SK-N-SH (cell line): ENCODE measurements at regions not wholly inside any gene's neighbourhood (a gene's known extent, or its start where the extent isn't known, plus 50 kb on each side); places are given as distances from the start of the nearest gene placed in this dataset.

Experiments used
- FOXM1 ChIP-seq: IDR thresholded peaks from 2 replicates; pipeline ENCODE4 v1.4.0; 2012; ENCODE audit warnings: low read depth, mild to moderate bottlenecking
- GATA2 ChIP-seq: sonication (generic); formaldehyde crosslinking; IDR thresholded peaks from 2 replicates; pipeline ENCODE4 v1.5.0; 2020; ENCODE audit warnings: mild to moderate bottlenecking, missing genetic modification reagents
- MXI1 ChIP-seq: IDR thresholded peaks from 2 replicates; pipeline ENCODE4 v1.6.1; 2012; ENCODE audit warnings: mild to moderate bottlenecking, low read depth, low read length, improper control_type of control experiment
- NFIC ChIP-seq: IDR thresholded peaks from 2 replicates; pipeline ENCODE4 v1.4.0; 2012; ENCODE audit warnings: borderline replicate concordance
- POLR2AphosphoS5 ChIP-seq: IDR thresholded peaks from 2 replicates; pipeline ENCODE4 v1.6.1; 2012; ENCODE audit warnings: low read depth, low read length
- RAD21 ChIP-seq: IDR thresholded peaks from 2 replicates; pipeline ENCODE4 v1.6.1; 2012; ENCODE audit warnings: mild to moderate bottlenecking, low read length
- SIN3A ChIP-seq: IDR thresholded peaks from 2 replicates; pipeline ENCODE4 v1.6.1; 2012; ENCODE audit warnings: low read depth, mild to moderate bottlenecking, low read length, moderate library complexity, borderline replicate concordance
- TAF1 ChIP-seq: IDR thresholded peaks from 2 replicates; pipeline ENCODE4 v1.6.1; 2012; ENCODE audit warnings: low read depth, mild to moderate bottlenecking, low read length, moderate library complexity, borderline replicate concordance
- USF2 ChIP-seq: fragments of 150-350 bp; IDR thresholded peaks from 2 replicates; pipeline ENCODE4 v1.6.1; 2017; ENCODE audit warnings: antibody characterized with exemption, low read length, low read depth, borderline replicate concordance
- YY1 ChIP-seq: IDR thresholded peaks from 2 replicates; pipeline ENCODE4 v1.4.0; 2012; ENCODE audit warnings: low read depth, mild to moderate bottlenecking
- TF ChIP-seq, protein P1 (sequence below): fragments of 200-600 bp; sonication (generic); IDR thresholded peaks from 2 replicates; pipeline ENCODE4 v1.6.1; 2017; ENCODE audit warnings: antibody characterized with exemption, mild to moderate bottlenecking, moderate library complexity
- TF ChIP-seq, protein P2 (sequence below): IDR thresholded peaks from 2 replicates; pipeline ENCODE4; 2012
- TF ChIP-seq, protein P3 (sequence below): IDR thresholded peaks from 2 replicates; pipeline ENCODE4 v1.6.1; 2012; ENCODE audit warnings: mild to moderate bottlenecking, low read depth, low read length, moderate library complexity

GRCh38 chr1:239123260-239123659, 263.1 kb upstream of the CHRM3 start:
- TF ChIP-seq, protein P1, sequence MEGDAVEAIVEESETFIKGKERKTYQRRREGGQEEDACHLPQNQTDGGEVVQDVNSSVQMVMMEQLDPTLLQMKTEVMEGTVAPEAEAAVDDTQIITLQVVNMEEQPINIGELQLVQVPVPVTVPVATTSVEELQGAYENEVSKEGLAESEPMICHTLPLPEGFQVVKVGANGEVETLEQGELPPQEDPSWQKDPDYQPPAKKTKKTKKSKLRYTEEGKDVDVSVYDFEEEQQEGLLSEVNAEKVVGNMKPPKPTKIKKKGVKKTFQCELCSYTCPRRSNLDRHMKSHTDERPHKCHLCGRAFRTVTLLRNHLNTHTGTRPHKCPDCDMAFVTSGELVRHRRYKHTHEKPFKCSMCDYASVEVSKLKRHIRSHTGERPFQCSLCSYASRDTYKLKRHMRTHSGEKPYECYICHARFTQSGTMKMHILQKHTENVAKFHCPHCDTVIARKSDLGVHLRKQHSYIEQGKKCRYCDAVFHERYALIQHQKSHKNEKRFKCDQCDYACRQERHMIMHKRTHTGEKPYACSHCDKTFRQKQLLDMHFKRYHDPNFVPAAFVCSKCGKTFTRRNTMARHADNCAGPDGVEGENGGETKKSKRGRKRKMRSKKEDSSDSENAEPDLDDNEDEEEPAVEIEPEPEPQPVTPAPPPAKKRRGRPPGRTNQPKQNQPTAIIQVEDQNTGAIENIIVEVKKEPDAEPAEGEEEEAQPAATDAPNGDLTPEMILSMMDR: no peak
- TF ChIP-seq POLR2AphosphoS5: no peak
- TF ChIP-seq GATA2 (CRISPR knock-in tag): no peak
- TF ChIP-seq USF2: no peak
- no peak for TF ChIP-seq TAF1
- no peak for TF ChIP-seq FOXM1
- TF ChIP-seq RAD21: no peak
- TF ChIP-seq, protein P2, sequence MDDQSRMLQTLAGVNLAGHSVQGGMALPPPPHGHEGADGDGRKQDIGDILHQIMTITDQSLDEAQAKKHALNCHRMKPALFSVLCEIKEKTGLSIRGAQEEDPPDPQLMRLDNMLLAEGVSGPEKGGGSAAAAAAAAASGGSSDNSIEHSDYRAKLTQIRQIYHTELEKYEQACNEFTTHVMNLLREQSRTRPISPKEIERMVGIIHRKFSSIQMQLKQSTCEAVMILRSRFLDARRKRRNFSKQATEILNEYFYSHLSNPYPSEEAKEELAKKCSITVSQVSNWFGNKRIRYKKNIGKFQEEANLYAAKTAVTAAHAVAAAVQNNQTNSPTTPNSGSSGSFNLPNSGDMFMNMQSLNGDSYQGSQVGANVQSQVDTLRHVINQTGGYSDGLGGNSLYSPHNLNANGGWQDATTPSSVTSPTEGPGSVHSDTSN: no peak
- no peak for TF ChIP-seq SIN3A
- TF ChIP-seq, protein P3, sequence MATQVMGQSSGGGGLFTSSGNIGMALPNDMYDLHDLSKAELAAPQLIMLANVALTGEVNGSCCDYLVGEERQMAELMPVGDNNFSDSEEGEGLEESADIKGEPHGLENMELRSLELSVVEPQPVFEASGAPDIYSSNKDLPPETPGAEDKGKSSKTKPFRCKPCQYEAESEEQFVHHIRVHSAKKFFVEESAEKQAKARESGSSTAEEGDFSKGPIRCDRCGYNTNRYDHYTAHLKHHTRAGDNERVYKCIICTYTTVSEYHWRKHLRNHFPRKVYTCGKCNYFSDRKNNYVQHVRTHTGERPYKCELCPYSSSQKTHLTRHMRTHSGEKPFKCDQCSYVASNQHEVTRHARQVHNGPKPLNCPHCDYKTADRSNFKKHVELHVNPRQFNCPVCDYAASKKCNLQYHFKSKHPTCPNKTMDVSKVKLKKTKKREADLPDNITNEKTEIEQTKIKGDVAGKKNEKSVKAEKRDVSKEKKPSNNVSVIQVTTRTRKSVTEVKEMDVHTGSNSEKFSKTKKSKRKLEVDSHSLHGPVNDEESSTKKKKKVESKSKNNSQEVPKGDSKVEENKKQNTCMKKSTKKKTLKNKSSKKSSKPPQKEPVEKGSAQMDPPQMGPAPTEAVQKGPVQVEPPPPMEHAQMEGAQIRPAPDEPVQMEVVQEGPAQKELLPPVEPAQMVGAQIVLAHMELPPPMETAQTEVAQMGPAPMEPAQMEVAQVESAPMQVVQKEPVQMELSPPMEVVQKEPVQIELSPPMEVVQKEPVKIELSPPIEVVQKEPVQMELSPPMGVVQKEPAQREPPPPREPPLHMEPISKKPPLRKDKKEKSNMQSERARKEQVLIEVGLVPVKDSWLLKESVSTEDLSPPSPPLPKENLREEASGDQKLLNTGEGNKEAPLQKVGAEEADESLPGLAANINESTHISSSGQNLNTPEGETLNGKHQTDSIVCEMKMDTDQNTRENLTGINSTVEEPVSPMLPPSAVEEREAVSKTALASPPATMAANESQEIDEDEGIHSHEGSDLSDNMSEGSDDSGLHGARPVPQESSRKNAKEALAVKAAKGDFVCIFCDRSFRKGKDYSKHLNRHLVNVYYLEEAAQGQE: no peak
- TF ChIP-seq MXI1: no peak
- TF ChIP-seq NFIC: no peak
- no peak for TF ChIP-seq YY1
